ENCODE measurements at regions not wholly inside any gene's neighbourhood (a gene's known extent, or its start where the extent isn't known, plus 50 kb on each side); places are given as distances from the start of the nearest gene placed in this dataset.

GRCh38 chr10:9036711-9037204 lies 982.3 kb downstream of the GATA3 start:
- no peak for TF ChIP-seq CTCF (IDR thresholded peaks at IDR 0.05)
- H3K4me3 ChIP-seq (ENCODE audit: low read length), result no peak overlapping the region
- Mint-ChIP-seq H3K4me3 (no peak overlapping the region), H3K4me1 (no peaks in the 10 kb centered on the region), H3K27ac (no peak overlapping the region), H3K9me3 (peaks cover 2 to 4% of the 10 kb centered on the region in 2 donors), H3K27me3 (ENCODE audit: low read depth in 2 of 2) (peaks cover 0 to 4% of the 10 kb centered on the region in 2 donors), H3K36me3 (no peaks in the 10 kb centered on the region)
- DNase-seq, result no peak
- H3K27me3 ChIP-seq (ENCODE audit: control insufficient read depth, insufficient read depth, low read length), result no peaks in the 10 kb centered on the region
- no peaks in the 10 kb centered on the region for H3K9me3 ChIP-seq (ENCODE audit: control insufficient read depth, insufficient read depth, low read length)
- WGBS (ENCODE audit: insufficient coverage), result 90% methylated on average over 4 of the region's 4 CpGs
- H3K4me1 ChIP-seq (ENCODE audit: control insufficient read depth, insufficient read depth, low read length), result no peaks in the 10 kb centered on the region
- no peak overlapping the region for H3K27ac ChIP-seq (ENCODE audit: low read length)
- ATAC-seq, result no peak
- no peaks in the 10 kb centered on the region for H3K36me3 ChIP-seq (ENCODE audit: control insufficient read depth, insufficient read depth, low read length)
- intact Hi-C loops (cut with micrococcal nuclease), result no loop called here

DNA sequence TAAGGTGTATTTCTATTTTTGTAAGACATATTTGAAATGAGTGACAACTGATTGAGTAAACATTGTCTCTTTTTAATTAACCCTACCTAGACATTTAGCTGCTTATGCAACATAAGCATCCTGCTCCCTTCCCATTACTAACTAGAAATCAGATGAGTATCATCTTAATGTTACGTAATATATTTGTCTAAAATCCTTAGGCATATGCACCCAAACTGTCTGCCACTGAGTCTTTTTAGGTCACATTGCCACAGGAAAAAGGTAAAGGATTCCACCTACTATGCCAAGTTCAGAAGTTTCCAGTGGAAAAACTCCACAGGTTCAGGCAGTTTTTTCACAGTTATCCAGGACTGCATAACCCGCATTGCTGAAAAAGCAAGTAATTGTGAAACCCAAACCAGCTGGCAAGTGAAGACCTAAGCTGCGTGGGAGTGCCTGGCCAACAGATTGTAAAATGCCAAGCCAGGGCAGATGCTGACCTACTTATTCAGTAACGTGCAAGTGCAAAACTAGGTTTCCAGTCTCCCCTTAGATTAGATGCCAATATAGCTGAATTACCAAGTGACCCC lies 983.7 kb downstream of the GATA3 start:
- no peaks in the 10 kb centered on the region for H3K36me3 ChIP-seq (ENCODE audit: control insufficient read depth, insufficient read depth, low read length)
- no peaks in the 10 kb centered on the region for H3K9me3 ChIP-seq (ENCODE audit: control insufficient read depth, insufficient read depth, low read length)
- ATAC-seq (no peak), DNase-seq (no peak)
- Mint-ChIP-seq H3K9me3 (peaks cover 2 to 4% of the 10 kb centered on the region in 2 donors), H3K27ac (no peak overlapping the region), H3K36me3 (no peaks in the 10 kb centered on the region), H3K4me1 (no peaks in the 10 kb centered on the region), H3K27me3 (ENCODE audit: low read depth in 2 of 2) (peaks cover 0 to 4% of the 10 kb centered on the region in 2 donors), H3K4me3 (no peak overlapping the region)
- intact Hi-C loops (cut with micrococcal nuclease), result no loop called here
- WGBS (ENCODE audit: insufficient coverage), result 71% methylated on average over 4 of the region's 4 CpGs
- H3K27me3 ChIP-seq (ENCODE audit: control insufficient read depth, insufficient read depth, low read length), result no peaks in the 10 kb centered on the region
- H3K4me1 ChIP-seq (ENCODE audit: control insufficient read depth, insufficient read depth, low read length), result no peaks in the 10 kb centered on the region
- no peak overlapping the region for H3K4me3 ChIP-seq (ENCODE audit: low read length)
- no peak for TF ChIP-seq CTCF (IDR thresholded peaks at IDR 0.05)
- no peak overlapping the region for H3K27ac ChIP-seq (ENCODE audit: low read length)

GRCh38 chr10:9043466-9043865 lies 989.0 kb downstream of the GATA3 start:
- H3K27me3 ChIP-seq (ENCODE audit: control insufficient read depth, insufficient read depth, low read length), result no peaks in the 10 kb centered on the region
- WGBS (ENCODE audit: insufficient coverage), result 90% methylated on average over 2 of the region's 2 CpGs
- peaks cover 3 to 6% of the 10 kb centered on the region in 2 donors for H3K27me3 Mint-ChIP-seq (ENCODE audit: low read depth in 2 of 2)

More at GRCh38 chr10:9043466-9043865, 989.0 kb downstream of the GATA3 start:
- Histone ChIP-seq H3K4me1 (ENCODE audit: control insufficient read depth, insufficient read depth, low read length) (no peaks in the 10 kb centered on the region), H3K9me3 (ENCODE audit: control insufficient read depth, insufficient read depth, low read length) (no peaks in the 10 kb centered on the region), H3K27ac (ENCODE audit: low read length) (no peak overlapping the region), H3K36me3 (ENCODE audit: control insufficient read depth, insufficient read depth, low read length) (no peaks in the 10 kb centered on the region), H3K4me3 (ENCODE audit: low read length) (no peak overlapping the region)
- H3K4me1 Mint-ChIP-seq, result no peaks in the 10 kb centered on the region
- no peak overlapping the region for H3K4me3 Mint-ChIP-seq
- no peak for TF ChIP-seq CTCF (IDR thresholded peaks at IDR 0.05)
- H3K36me3 Mint-ChIP-seq, result no peaks in the 10 kb centered on the region
- DNase-seq, result no peak
- intact Hi-C loops (cut with micrococcal nuclease), result no loop called here
- no peak for ATAC-seq
- peaks cover 0 to 2% of the 10 kb centered on the region in 2 donors for H3K9me3 Mint-ChIP-seq
- H3K27ac Mint-ChIP-seq, result no peak overlapping the region
